ENCODE measurements at regions not wholly inside any gene's neighbourhood (a gene's known extent, or its start where the extent isn't known, plus 50 kb on each side); places are given as distances from the start of the nearest gene placed in this dataset.

GRCh38 chr21:36609654-36610053 lies 89.3 kb upstream of the SIM2 start:
- Histone ChIP-seq H3K9me2 (replicated peaks; ENCODE audit: low read length) (no peaks in the 10 kb centered on the region), H3F3A (ENCODE audit: low read length, unreplicated experiment) (no peaks in the 10 kb centered on the region), H4K20me1 (ENCODE audit: low read length) (no peaks in the 10 kb centered on the region), H2AFZ (ENCODE audit: low read length) (no peak overlapping the region), H3K9ac (ENCODE audit: low read length) (no peak overlapping the region), H3K9me3 (ENCODE audit: low read length) (no peaks in the 10 kb centered on the region), H3K79me2 (ENCODE audit: low read length) (no peaks in the 10 kb centered on the region), H3K36me3 (ENCODE audit: low read depth, low read length) (no peaks in the 10 kb centered on the region), H3K4me3 (ENCODE audit: low read length) (no peak overlapping the region), H3K27ac (ENCODE audit: low read length) (no peak overlapping the region), H3K27me3 (ENCODE audit: low read length) (no peaks in the 10 kb centered on the region), H3K4me1 (ENCODE audit: insufficient read depth, low read length) (peaks cover 26% of the 10 kb centered on the region), H3K4me2 (ENCODE audit: low read length) (no peak overlapping the region)
- BruUV-seq (replicated peaks): no TSS peak
- no peak for ATAC-seq
- TF ChIP-seq EZH2 (IDR thresholded peaks at IDR 0.05; ENCODE audit: low read length, unreplicated experiment): no peak
- TF ChIP-seq EZH2phosphoT487 (IDR thresholded peaks at IDR 0.05; ENCODE audit: borderline replicate concordance, low read length): no peak
- TF ChIP-seq CTCF (conservative IDR thresholded peaks at IDR 0.05; ENCODE audit: low read depth, low read length): no peak
- POLR2A ChIA-PET (ENCODE audit: unreplicated experiment): interaction anchor here (0.6 kb wide), 1 partner anchor 420 kb away, joined by 3 read pairs; no protein-coding TSS in a partner anchor
- DNase-seq: no peak
- intact Hi-C loops (cut with micrococcal nuclease): no loop called here
- CTCF ChIA-PET: no interaction called here

GRCh38 chr21:36610201-36610600 lies 88.7 kb upstream of the SIM2 start:
- POLR2A ChIA-PET (ENCODE audit: unreplicated experiment): no interaction called here
- BruUV-seq (replicated peaks): no TSS peak
- H3F3A ChIP-seq (ENCODE audit: low read length, unreplicated experiment): no peaks in the 10 kb centered on the region
- no peak overlapping the region for H2AFZ ChIP-seq (ENCODE audit: low read length)
- peaks cover 26% of the 10 kb centered on the region for H3K4me1 ChIP-seq (ENCODE audit: insufficient read depth, low read length)
- H3K4me3 ChIP-seq (ENCODE audit: low read length): no peak overlapping the region
- peak overlapping the region; percentile 18; the same call in 1 of the 2 replicates for H3K4me2 ChIP-seq (ENCODE audit: low read length)
- H3K27ac ChIP-seq (ENCODE audit: low read length): no peak overlapping the region
- H3K27me3 ChIP-seq (ENCODE audit: low read length): no peaks in the 10 kb centered on the region
- peak; percentile 78 for ATAC-seq
- H3K36me3 ChIP-seq (ENCODE audit: low read depth, low read length): no peaks in the 10 kb centered on the region
- intact Hi-C loops (cut with micrococcal nuclease): no loop called here
- TF ChIP-seq CTCF (conservative IDR thresholded peaks at IDR 0.05; ENCODE audit: low read depth, low read length): no peak
- no peak for TF ChIP-seq EZH2 (IDR thresholded peaks at IDR 0.05; ENCODE audit: low read length, unreplicated experiment)
- no peak for TF ChIP-seq EZH2phosphoT487 (IDR thresholded peaks at IDR 0.05; ENCODE audit: borderline replicate concordance, low read length)
- DNase-seq: peak; percentile 42
- H3K9ac ChIP-seq (ENCODE audit: low read length): no peak overlapping the region
- CTCF ChIA-PET: interaction anchor here (0.6 kb wide), 1 partner anchor 49 kb away, joined by 6 read pairs; no protein-coding TSS in a partner anchor
- no peaks in the 10 kb centered on the region for H3K9me3 ChIP-seq (ENCODE audit: low read length)
- H4K20me1 ChIP-seq (ENCODE audit: low read length): no peaks in the 10 kb centered on the region
- H3K9me2 ChIP-seq (replicated peaks; ENCODE audit: low read length): no peaks in the 10 kb centered on the region
- H3K79me2 ChIP-seq (ENCODE audit: low read length): no peaks in the 10 kb centered on the region

- no peak overlapping the region for H3K9ac ChIP-seq (ENCODE audit: low read length)
- DNase-seq: no peak
- no TSS peak for BruUV-seq (replicated peaks)
- H3K27ac ChIP-seq (ENCODE audit: low read length): no peak overlapping the region
- no peaks in the 10 kb centered on the region for H3K36me3 ChIP-seq (ENCODE audit: low read depth, low read length)
- H3K79me2 ChIP-seq (ENCODE audit: low read length): no peaks in the 10 kb centered on the region
- no peaks in the 10 kb centered on the region for H3F3A ChIP-seq (ENCODE audit: low read length, unreplicated experiment)
- no peak overlapping the region for H3K4me2 ChIP-seq (ENCODE audit: low read length)
- ChIA-PET CTCF (no interaction called here), POLR2A (ENCODE audit: unreplicated experiment) (no interaction called here)
- no peaks in the 10 kb centered on the region for H3K9me2 ChIP-seq (replicated peaks; ENCODE audit: low read length)
- no peaks in the 10 kb centered on the region for H3K9me3 ChIP-seq (ENCODE audit: low read length)
- H2AFZ ChIP-seq (ENCODE audit: low read length): no peak overlapping the region
- no peak for ATAC-seq
- H3K4me3 ChIP-seq (ENCODE audit: low read length): no peak overlapping the region
- H3K27me3 ChIP-seq (ENCODE audit: low read length): no peaks in the 10 kb centered on the region
- TF ChIP-seq EZH2 (IDR thresholded peaks at IDR 0.05; ENCODE audit: low read length, unreplicated experiment) (no peak), EZH2phosphoT487 (IDR thresholded peaks at IDR 0.05; ENCODE audit: borderline replicate concordance, low read length) (no peak), CTCF (conservative IDR thresholded peaks at IDR 0.05; ENCODE audit: low read depth, low read length) (no peak)
- peaks cover 26% of the 10 kb centered on the region for H3K4me1 ChIP-seq (ENCODE audit: insufficient read depth, low read length)
- intact Hi-C loops (cut with micrococcal nuclease): no loop called here
- H4K20me1 ChIP-seq (ENCODE audit: low read length): no peaks in the 10 kb centered on the region
Observed at GRCh38 chr21:36610935-36611334, 88.0 kb upstream of the SIM2 start.
